Osteoblast (primary cell): ENCODE measurements at regions not wholly inside any gene's neighbourhood (a gene's known extent, or its start where the extent isn't known, plus 50 kb on each side); places are given as distances from the start of the nearest gene placed in this dataset.

Experiments used
- DNase-seq: peaks from one replicate; pipeline ENCODE4 v3.0.0; 2011; ENCODE audit warnings: low spot score, mixed read lengths; ENCODE audit not compliant: insufficient read length; ENCODE audit errors: missing footprints
- H2AFZ ChIP-seq: 2 replicates; pipeline ENCODE4 v1.6.0; 2011; ENCODE audit warnings: mild to moderate bottlenecking, low read length
- H3K27ac ChIP-seq: 2 replicates; pipeline ENCODE4 v1.5.1; 2011; ENCODE audit warnings: mild to moderate bottlenecking, low read depth, low read length, moderate library complexity
- H3K27me3 ChIP-seq: 2 replicates; pipeline ENCODE4 v1.6.0; 2012; ENCODE audit warnings: mild to moderate bottlenecking, control low read depth, inconsistent platforms, low read length, moderate library complexity; ENCODE audit not compliant: insufficient read depth
- H3K36me3 ChIP-seq: 2 replicates; pipeline ENCODE4 v1.5.1; 2011; ENCODE audit warnings: mild to moderate bottlenecking, low read length, control low read depth, moderate library complexity; ENCODE audit not compliant: insufficient read depth
- H3K4me1 ChIP-seq: 2 replicates; pipeline ENCODE4 v1.5.1; 2011; ENCODE audit warnings: mild to moderate bottlenecking, low read length, control low read depth, moderate library complexity; ENCODE audit not compliant: insufficient read depth
- H3K4me2 ChIP-seq: 2 replicates; pipeline ENCODE4 v1.6.0; 2011; ENCODE audit warnings: mild to moderate bottlenecking, low read length; ENCODE audit not compliant: insufficient read depth
- H3K4me3 ChIP-seq: fragments of 200-600 bp; sonication (generic); 3 replicates; pipeline ENCODE4 v1.5.1; 2012; ENCODE audit warnings: mild to moderate bottlenecking, low read length, inconsistent platforms; ENCODE audit not compliant: insufficient read depth
- H3K79me2 ChIP-seq: 2 replicates; pipeline ENCODE4 v1.6.0; 2012; ENCODE audit warnings: mild to moderate bottlenecking, low read length, control low read depth, inconsistent platforms; ENCODE audit not compliant: insufficient read depth
- H3K9me3 ChIP-seq: 2 replicates; pipeline ENCODE4 v1.5.1; 2011; ENCODE audit warnings: low read depth, low read length, control low read depth
- H4K20me1 ChIP-seq: 2 replicates; pipeline ENCODE4 v1.6.0; 2012; ENCODE audit warnings: mild to moderate bottlenecking, low read length, control low read depth; ENCODE audit not compliant: insufficient read depth
- TF ChIP-seq, protein P1 (sequence below): IDR thresholded peaks from 2 replicates; pipeline ENCODE4 v1.5.1; 2011; ENCODE audit warnings: mild to moderate bottlenecking, low read depth, low read length, moderate library complexity; ENCODE audit errors: extremely low read depth

DNA sequence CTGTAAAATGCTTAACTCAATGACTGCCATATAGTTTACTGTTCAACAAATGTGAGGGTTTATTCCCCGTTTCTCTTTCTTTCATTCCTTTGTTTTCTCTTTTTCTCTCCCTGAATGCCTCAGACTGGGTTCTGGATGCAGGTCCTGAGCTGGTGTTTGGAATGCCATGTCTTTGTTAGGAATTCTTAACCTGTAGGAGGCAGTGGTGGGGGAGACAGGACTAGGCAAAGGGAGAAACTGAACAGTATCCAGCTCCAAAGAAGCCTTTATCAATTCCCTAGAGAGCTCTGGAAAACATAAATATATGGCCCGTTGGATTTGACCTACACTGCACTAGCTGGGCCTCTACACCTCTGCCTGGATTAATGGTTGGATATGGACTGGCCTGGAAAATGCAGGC is 621.2 kb upstream of the SLC35B3 start:
- Histone ChIP-seq H4K20me1 (no peaks in the 10 kb centered on the region), H3K36me3 (no peaks in the 10 kb centered on the region), H2AFZ (no peak overlapping the region), H3K4me2 (no peak overlapping the region), H3K27ac (no peak overlapping the region), H3K4me3 (no peak overlapping the region), H3K4me1 (no peaks in the 10 kb centered on the region), H3K9me3 (no peaks in the 10 kb centered on the region), H3K27me3 (no peaks in the 10 kb centered on the region), H3K79me2 (no peaks in the 10 kb centered on the region)
- DNase-seq: no peak
- TF ChIP-seq, protein P1, sequence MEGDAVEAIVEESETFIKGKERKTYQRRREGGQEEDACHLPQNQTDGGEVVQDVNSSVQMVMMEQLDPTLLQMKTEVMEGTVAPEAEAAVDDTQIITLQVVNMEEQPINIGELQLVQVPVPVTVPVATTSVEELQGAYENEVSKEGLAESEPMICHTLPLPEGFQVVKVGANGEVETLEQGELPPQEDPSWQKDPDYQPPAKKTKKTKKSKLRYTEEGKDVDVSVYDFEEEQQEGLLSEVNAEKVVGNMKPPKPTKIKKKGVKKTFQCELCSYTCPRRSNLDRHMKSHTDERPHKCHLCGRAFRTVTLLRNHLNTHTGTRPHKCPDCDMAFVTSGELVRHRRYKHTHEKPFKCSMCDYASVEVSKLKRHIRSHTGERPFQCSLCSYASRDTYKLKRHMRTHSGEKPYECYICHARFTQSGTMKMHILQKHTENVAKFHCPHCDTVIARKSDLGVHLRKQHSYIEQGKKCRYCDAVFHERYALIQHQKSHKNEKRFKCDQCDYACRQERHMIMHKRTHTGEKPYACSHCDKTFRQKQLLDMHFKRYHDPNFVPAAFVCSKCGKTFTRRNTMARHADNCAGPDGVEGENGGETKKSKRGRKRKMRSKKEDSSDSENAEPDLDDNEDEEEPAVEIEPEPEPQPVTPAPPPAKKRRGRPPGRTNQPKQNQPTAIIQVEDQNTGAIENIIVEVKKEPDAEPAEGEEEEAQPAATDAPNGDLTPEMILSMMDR: no peak

DNA sequence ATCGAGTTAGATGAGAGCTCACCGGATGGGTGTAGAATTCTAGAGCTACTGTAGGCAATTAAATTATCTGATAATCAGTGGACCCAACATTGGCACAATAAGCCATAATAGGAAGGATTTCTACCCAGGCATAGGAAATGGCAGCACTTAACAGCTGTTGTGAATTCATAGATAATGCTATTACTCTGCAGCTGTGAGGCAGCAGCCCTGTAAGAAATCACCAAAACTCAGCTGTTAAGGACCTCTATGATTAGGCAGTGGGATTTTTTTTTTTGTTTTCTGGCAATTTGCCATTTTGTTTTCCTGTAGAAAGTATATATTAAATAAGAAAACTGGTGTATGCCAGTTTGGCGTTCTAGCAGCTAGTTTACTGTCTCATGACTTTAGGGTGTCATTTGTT is 609.1 kb upstream of the SLC35B3 start:
- H4K20me1 ChIP-seq: no peaks in the 10 kb centered on the region
- DNase-seq: peak; percentile 38
- TF ChIP-seq, protein P1: no peak
- no peak overlapping the region for H3K27ac ChIP-seq
- H3K4me1 ChIP-seq: no peaks in the 10 kb centered on the region
- H3K9me3 ChIP-seq: no peaks in the 10 kb centered on the region
- no peak overlapping the region for H3K4me2 ChIP-seq
- no peak overlapping the region for H2AFZ ChIP-seq
- no peaks in the 10 kb centered on the region for H3K79me2 ChIP-seq
- no peaks in the 10 kb centered on the region for H3K36me3 ChIP-seq
- no peaks in the 10 kb centered on the region for H3K27me3 ChIP-seq
- H3K4me3 ChIP-seq: no peak overlapping the region

DNA sequence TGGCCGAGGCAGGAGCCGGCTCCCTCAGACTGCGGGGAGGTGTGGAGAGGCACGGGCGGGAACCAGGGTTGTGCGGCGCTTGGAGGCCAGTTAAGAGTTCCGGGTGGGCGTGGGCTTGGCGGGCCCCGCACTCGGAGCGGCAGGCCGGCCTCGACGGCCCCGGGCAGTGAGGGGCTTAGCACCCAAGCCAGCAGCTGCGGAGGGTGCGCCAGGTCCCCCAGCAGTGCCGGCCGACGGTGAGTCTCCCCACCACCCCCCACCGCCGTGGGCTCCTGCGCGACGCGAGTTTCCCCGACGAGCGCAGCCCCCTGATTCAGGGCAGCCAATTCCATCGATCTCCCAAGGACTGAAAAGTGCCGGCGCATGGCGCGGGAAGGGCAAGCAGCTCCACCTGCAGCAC is 605.4 kb upstream of the SLC35B3 start:
- DNase-seq: no peak
- Histone ChIP-seq H3K4me3 (no peak overlapping the region), H3K27ac (no peak overlapping the region), H4K20me1 (no peaks in the 10 kb centered on the region), H3K4me2 (no peak overlapping the region), H3K4me1 (no peaks in the 10 kb centered on the region), H3K36me3 (no peaks in the 10 kb centered on the region), H3K27me3 (no peaks in the 10 kb centered on the region), H3K79me2 (no peaks in the 10 kb centered on the region), H3K9me3 (no peaks in the 10 kb centered on the region), H2AFZ (no peak overlapping the region)
- TF ChIP-seq, protein P1: no peak

DNA sequence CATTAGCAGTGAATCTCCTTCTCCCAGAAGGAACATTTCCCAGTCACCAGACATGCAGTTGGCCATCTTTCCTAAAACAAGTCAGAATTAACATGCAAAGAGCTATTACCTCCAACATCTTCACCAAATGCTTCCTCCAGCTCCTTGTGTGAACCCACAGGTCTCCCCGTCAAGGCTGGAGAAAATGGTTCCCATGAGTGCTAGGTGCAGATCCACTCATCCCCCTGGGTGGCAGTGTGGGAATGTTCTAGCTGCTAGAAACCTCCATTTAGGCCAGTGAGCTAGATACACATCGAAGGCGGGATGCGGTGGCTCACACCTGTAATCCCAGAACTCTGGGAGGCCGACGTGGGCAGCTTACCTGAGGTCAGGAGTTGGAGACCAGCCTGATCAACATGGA is 603.9 kb upstream of the SLC35B3 start:
- DNase-seq: peak; percentile 68
- Histone ChIP-seq H3K36me3 (no peaks in the 10 kb centered on the region), H3K4me1 (no peaks in the 10 kb centered on the region), H3K79me2 (no peaks in the 10 kb centered on the region), H3K27ac (no peak overlapping the region), H4K20me1 (no peaks in the 10 kb centered on the region), H3K4me2 (no peak overlapping the region), H3K9me3 (no peaks in the 10 kb centered on the region), H2AFZ (no peak overlapping the region), H3K27me3 (no peaks in the 10 kb centered on the region), H3K4me3 (no peak overlapping the region)
- TF ChIP-seq, protein P1: no peak
